HG03457 (cell line): ENCODE measurements at regions not wholly inside any gene's neighbourhood (a gene's known extent, or its start where the extent isn't known, plus 50 kb on each side); places are given as distances from the start of the nearest gene placed in this dataset.
"Not testable (repeated sequence)": the region's sequence is repeated elsewhere in the genome, so short reads cannot be mapped to it uniquely, and the experiment has no call there.

Experiments used
- ATAC-seq: cut with Tn5 transposase; IDR thresholded peaks from one replicate; pipeline ENCODE4 v1.9.1; 2021; ENCODE audit warnings: moderate number of reproducible peaks; ENCODE audit not compliant: unreplicated experiment

GRCh38 chr1:143643148-143643885, 328.5 kb downstream of the FAM72C start:
- no peak for ATAC-seq

- ATAC-seq = no peak
Observed at GRCh38 chr1:143625886-143626285, 345.9 kb downstream of the FAM72C start.

GRCh38 chr1:143619851-143620250, 351.9 kb downstream of the FAM72C start:
- ATAC-seq = no peak

GRCh38 chr1:143611159-143611558, 360.6 kb downstream of the FAM72C start:
- ATAC-seq = no peak

- ATAC-seq = no peak
Observed at GRCh38 chr1:143610196-143610595, 361.6 kb downstream of the FAM72C start.

- ATAC-seq = no peak
Observed at GRCh38 chr1:143604887-143605286, 366.9 kb downstream of the FAM72C start.

GRCh38 chr1:143584508-143584907, 387.3 kb downstream of the FAM72C start:
- no peak for ATAC-seq

- no peak for ATAC-seq
Observed at GRCh38 chr1:143574891-143575520, 396.8 kb downstream of the FAM72C start.

- not testable (repeated sequence) for ATAC-seq
Observed at GRCh38 chr1:143572661-143573060, 399.1 kb downstream of the FAM72C start.

GRCh38 chr1:143563761-143564160, 408.0 kb downstream of the FAM72C start:
- not testable (repeated sequence) for ATAC-seq

GRCh38 chr1:143553627-143554026, 418.2 kb downstream of the FAM72C start:
- no peak for ATAC-seq

GRCh38 chr1:143504703-143505102, 467.1 kb downstream of the FAM72C start:
- not testable (repeated sequence) for ATAC-seq

GRCh38 chr1:143504080-143504479, 467.7 kb downstream of the FAM72C start:
- ATAC-seq = not testable (repeated sequence)

- ATAC-seq = not testable (repeated sequence)
Observed at GRCh38 chr1:143503048-143503447, 468.7 kb downstream of the FAM72C start.

- not testable (repeated sequence) for ATAC-seq
Observed at GRCh38 chr1:143502038-143502437, 469.7 kb downstream of the FAM72C start.

GRCh38 chr1:143498059-143498749, 473.6 kb downstream of the FAM72C start:
- not testable (repeated sequence) for ATAC-seq

GRCh38 chr1:143497374-143497747, 474.4 kb downstream of the FAM72C start:
- ATAC-seq = no peak

- not testable (repeated sequence) for ATAC-seq
Observed at GRCh38 chr1:143496526-143497373, 475.0 kb downstream of the FAM72C start.
